Body of pancreas (tissue), 4 donors: ENCODE measurements at regions not wholly inside any gene's neighbourhood (a gene's known extent, or its start where the extent isn't known, plus 50 kb on each side); places are given as distances from the start of the nearest gene placed in this dataset.

Source experiments
- POLR2A ChIP-seq, 3 donors: fragments of 450-650 bp; IDR thresholded peaks; one replicate each; pipeline ENCODE4 v1.6.1; 2016; ENCODE audit warnings: antibody characterized with exemption in 3 of 3, mild to moderate bottlenecking in 2 of 3
- TF ChIP-seq, protein P1 (sequence below), 7 experiments: fragments of 450-650 bp in 4 of 7; fragments of 200-600 bp in 3 of 7; sonication (generic) in 3 of 7; IDR thresholded peaks; one replicate each; pipeline ENCODE4 v1.5.1; 2016 to 2019; ENCODE audit warnings: antibody characterized with exemption in 7 of 7

DNA sequence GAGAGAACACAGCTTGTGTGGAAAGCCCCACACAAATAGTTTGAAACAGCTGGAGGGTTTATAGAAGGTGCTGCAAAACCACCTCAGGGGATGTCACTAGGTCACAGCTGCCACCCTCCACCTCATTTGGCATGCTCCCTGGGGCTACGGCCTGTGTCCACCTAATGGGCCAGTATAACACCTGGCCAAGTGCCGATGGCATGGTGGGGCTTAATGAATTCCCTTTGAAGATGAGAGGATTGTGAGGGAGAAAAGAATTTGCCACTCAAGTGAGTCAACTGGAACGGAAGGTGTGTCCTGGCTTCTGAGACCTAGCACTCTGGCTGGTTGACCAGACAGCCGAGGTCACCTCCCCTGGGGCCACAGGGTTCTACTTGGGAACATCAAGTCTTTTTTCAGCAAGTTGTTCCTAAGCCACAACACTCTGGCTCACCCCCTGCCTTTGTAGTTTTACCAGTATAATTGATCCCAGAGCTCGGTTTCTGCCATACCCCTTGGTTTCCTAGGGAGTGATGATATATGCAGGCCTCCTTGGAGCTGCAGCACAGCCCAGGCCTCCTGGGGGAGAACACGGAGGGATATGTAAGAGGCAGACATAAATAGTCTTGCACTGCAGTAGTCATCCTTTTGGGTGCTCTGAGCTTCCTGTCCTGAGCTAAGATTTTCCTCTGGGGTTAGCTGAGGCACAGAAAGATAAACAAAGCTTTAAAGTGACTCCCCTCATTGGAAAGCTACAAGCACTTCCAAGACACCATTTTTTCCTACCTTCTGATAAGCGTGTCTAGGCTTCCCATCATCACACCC is 178.2 kb upstream of the LPP start:
- TF ChIP-seq, protein P1, sequence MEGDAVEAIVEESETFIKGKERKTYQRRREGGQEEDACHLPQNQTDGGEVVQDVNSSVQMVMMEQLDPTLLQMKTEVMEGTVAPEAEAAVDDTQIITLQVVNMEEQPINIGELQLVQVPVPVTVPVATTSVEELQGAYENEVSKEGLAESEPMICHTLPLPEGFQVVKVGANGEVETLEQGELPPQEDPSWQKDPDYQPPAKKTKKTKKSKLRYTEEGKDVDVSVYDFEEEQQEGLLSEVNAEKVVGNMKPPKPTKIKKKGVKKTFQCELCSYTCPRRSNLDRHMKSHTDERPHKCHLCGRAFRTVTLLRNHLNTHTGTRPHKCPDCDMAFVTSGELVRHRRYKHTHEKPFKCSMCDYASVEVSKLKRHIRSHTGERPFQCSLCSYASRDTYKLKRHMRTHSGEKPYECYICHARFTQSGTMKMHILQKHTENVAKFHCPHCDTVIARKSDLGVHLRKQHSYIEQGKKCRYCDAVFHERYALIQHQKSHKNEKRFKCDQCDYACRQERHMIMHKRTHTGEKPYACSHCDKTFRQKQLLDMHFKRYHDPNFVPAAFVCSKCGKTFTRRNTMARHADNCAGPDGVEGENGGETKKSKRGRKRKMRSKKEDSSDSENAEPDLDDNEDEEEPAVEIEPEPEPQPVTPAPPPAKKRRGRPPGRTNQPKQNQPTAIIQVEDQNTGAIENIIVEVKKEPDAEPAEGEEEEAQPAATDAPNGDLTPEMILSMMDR (IDR thresholded peaks at IDR 0.05): no peak
- TF ChIP-seq POLR2A (IDR thresholded peaks at IDR 0.05): no peak
